Erythroblast (primary cell): ENCODE measurements at regions not wholly inside any gene's neighbourhood (a gene's known extent, or its start where the extent isn't known, plus 50 kb on each side); places are given as distances from the start of the nearest gene placed in this dataset.

ENCODE experiments used
- DNase-seq, 2 experiments: peaks; one replicate each; lab custom pipeline; 2025; lab: John Stamatoyannopoulos, UW
- GATA1 ChIP-seq: IDR thresholded peaks from 2 replicates; pipeline ENCODE4 v1.6.1; 2011; ENCODE audit warnings: low read depth, mild to moderate bottlenecking, control low read depth, low read length, moderate library complexity
- POLR2A ChIP-seq: IDR thresholded peaks from 2 replicates; pipeline ENCODE4 v1.6.1; 2011; ENCODE audit warnings: mild to moderate bottlenecking, low read length

- TF ChIP-seq GATA1 (no peak), POLR2A (no peak)
- no peak for DNase-seq
Observed at GRCh38 chr11:122392508-122392907, 263.0 kb upstream of the UBASH3B start.

- no peak for DNase-seq
- TF ChIP-seq GATA1 (no peak), POLR2A (no peak)
Observed at GRCh38 chr11:122391049-122391448, 264.5 kb upstream of the UBASH3B start.

- no peak for DNase-seq
- TF ChIP-seq POLR2A (no peak), GATA1 (no peak)
Observed at GRCh38 chr11:122383186-122383585, 267.2 kb upstream of the BLID start.

GRCh38 chr11:122375687-122376399 is 259.8 kb upstream of the BLID start:
- no peak for TF ChIP-seq GATA1
- no peak for TF ChIP-seq POLR2A
- no peak for DNase-seq

GRCh38 chr11:122368796-122369195 is 252.8 kb upstream of the BLID start:
- TF ChIP-seq GATA1 (no peak), POLR2A (no peak)
- DNase-seq = no peak

GRCh38 chr11:122367809-122368231 is 251.8 kb upstream of the BLID start:
- no peak for DNase-seq
- TF ChIP-seq POLR2A (no peak), GATA1 (no peak)

GRCh38 chr11:122365610-122366360 is 249.8 kb upstream of the BLID start:
- no peak for DNase-seq
- TF ChIP-seq POLR2A = no peak

GRCh38 chr11:122363296-122363695 is 247.3 kb upstream of the BLID start:
- no peak for DNase-seq
- TF ChIP-seq POLR2A = no peak

- no peak for DNase-seq
- TF ChIP-seq POLR2A (no peak), GATA1 (no peak)
Observed at GRCh38 chr11:122362381-122362780, 246.4 kb upstream of the BLID start.

- DNase-seq = peak; percentile 6 to 7
- TF ChIP-seq POLR2A = no peak
Observed at GRCh38 chr11:122360875-122361274, 244.9 kb upstream of the BLID start.

GRCh38 chr11:122359081-122359571 is 243.1 kb upstream of the BLID start:
- DNase-seq = no peak
- TF ChIP-seq GATA1 = no peak
- TF ChIP-seq POLR2A = no peak

- TF ChIP-seq GATA1 = no peak
- DNase-seq = no peak
Observed at GRCh38 chr11:122358292-122358691, 242.3 kb upstream of the BLID start.

GRCh38 chr11:122355968-122356367 is 240.0 kb upstream of the BLID start:
- TF ChIP-seq GATA1 (no peak), POLR2A (no peak)
- no peak for DNase-seq

GRCh38 chr11:122354025-122354697 is 238.1 kb upstream of the BLID start:
- TF ChIP-seq GATA1 (no peak), POLR2A (no peak)
- DNase-seq = no peak

- no peak for DNase-seq
- TF ChIP-seq POLR2A (no peak), GATA1 (no peak)
Observed at GRCh38 chr11:122353561-122353960, 237.5 kb upstream of the BLID start.
